Heart left ventricle (tissue), 13 donors: ENCODE measurements at regions not wholly inside any gene's neighbourhood (a gene's known extent, or its start where the extent isn't known, plus 50 kb on each side); places are given as distances from the start of the nearest gene placed in this dataset.

ENCODE experiments used
- CTCF ChIP-seq, 12 donors: fragments of 200-600 bp; sonication (generic) in 4 of 12; IDR thresholded peaks; one replicate each; pipeline versions ENCODE4 v1.5.0 to v1.8.0; 2018 to 2022; ENCODE audit warnings: antibody characterized with exemption in 12 of 12, mild to moderate bottlenecking in 5 of 12
- POLR2A ChIP-seq, 2 donors: fragments of 450-650 bp; IDR thresholded peaks; one replicate each; pipeline ENCODE4 v1.6.1; 2017; ENCODE audit warnings: antibody characterized with exemption in 2 of 2, mild to moderate bottlenecking in 2 of 2, moderate library complexity in 2 of 2
- donor health status: ischemic (EF 13 %, LVEDD 7.1; RV severe dilation, severe dysfunction).
- donor health status: DM: no; HTN: yes; CAD: no.
- donor health status: DM: no; HTN: no; CAD: no.
- donor health status: ischemic (EF 25% LVEDD 6.9; RV normal size, moderate dysfunction).
- donor health status: ischemic (EF 25% LVEDD 5.7; RV mildly dilated, moderate dysfunction).
- donor health status: ischemic (EF 35%, LVEDD 5.7; RV mildly dilated, moderate dysfunction).
- donor health status: nonischemic (EF 11% LVEDD 7.7; RV severe dilation, severe dysfunction).
- donor health status: DM: yes; HTN: yes; CAD: no.
- donor health status: PGD.
- donor health status: ischemic (EF 29% LVEDD 5.4; RV normal size, mild dysfunction).
- donor health status: nonischemic (EF 23%, LVEDD 6.1; RV moderate dilation, normal function).

- TF ChIP-seq CTCF (IDR thresholded peaks at IDR 0.05) (no peak), POLR2A (IDR thresholded peaks at IDR 0.05) (no peak)
Observed at GRCh38 chr3:167057581-167057980, 322.5 kb downstream of the ZBBX start.
